Stimulated activated CD4-positive, alpha-beta T cell treated with anti-CD3 and anti-CD28 coated beads, TNF-alpha, amount 100 ng/mL, for 1 hour (primary cell): ENCODE measurements at regions not wholly inside any gene's neighbourhood (a gene's known extent, or its start where the extent isn't known, plus 50 kb on each side); places are given as distances from the start of the nearest gene placed in this dataset.

ENCODE experiments used
- DNase-seq, 3 donors: peaks; one replicate each; pipeline ENCODE4 v3.0.0-alpha.2; 2020; ENCODE audit warnings: low read depth in 3 of 3, low spot score in 1 of 3

GRCh38 chr13:104198801-104199200, 1132.6 kb upstream of the SLC10A2 start:
- no peak for DNase-seq

DNA sequence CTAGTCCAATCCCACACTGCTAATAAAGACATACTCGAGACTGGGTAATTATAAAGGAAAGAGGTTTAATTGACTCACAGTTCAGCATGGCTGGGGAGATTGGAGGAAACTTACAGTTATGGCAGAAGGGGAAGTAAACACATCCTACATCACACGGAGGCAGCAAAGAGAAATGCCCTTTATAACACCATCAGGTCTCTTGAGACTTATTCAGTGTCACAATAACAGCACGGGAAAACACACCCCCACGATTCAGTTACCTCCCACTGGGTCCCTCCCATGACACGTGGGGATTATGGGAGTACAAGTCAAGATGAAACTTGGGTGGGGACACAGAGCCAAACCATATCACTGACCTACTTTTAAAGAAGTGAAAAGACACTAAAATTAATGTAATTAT, 1130.4 kb upstream of the SLC10A2 start:
- DNase-seq: no peak

DNA sequence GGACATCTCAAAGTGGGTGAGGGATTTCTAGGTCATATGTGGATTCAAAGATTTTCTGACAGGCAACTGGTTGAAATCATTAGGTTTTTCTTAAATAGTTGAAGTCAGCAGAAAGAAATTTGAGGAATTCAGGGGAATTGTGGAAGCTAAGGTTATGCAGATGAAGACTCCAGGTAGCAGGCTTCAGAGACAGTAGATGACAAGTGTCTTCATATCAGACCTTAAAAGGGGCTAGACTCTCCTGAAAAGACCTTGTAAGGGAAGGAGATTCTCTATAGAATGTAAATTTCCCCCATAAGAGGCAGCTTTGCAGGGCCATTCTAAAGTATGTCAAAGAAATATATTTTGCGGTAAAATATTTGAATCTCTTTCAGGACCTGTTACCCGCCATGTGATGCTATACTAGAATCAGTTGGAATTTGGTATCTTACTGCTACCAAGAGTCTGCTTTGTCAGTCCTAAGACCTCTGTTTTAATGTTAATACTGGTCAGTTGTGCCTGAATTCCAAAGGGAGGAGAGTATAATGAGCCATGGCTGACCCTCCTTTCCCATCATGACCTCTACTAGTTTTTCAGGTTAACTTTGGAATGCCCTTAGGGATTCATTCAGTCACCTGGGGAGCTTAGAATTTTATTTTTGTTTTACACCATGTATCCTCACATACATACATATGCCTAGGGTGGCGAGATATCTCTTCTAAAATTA, 1115.5 kb upstream of the SLC10A2 start:
- DNase-seq: no peak

GRCh38 chr13:104170980-104171555, 1104.9 kb upstream of the SLC10A2 start:
- DNase-seq: no peak

- DNase-seq: no peak
Measured at GRCh38 chr13:104163866-104164630, 1097.8 kb upstream of the SLC10A2 start.

DNA sequence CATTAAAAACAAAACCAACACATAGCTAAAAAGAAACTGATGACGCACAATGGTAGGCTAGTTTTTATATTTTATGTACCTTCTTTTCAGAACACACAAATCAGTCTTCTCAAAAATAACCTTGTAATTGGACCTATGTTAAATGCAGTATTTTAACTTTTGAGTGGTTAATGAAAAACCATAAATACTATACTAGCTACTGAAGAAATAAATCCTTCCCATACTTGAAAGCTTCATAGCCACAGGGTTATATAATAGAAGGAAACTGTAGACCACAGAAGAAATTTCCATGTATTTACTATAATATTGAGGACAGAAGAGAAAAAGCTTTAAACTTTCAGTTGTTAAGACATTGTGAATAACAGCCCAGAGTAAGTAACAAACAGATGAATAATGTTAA, 1094.3 kb upstream of the SLC10A2 start:
- DNase-seq: no peak

DNA sequence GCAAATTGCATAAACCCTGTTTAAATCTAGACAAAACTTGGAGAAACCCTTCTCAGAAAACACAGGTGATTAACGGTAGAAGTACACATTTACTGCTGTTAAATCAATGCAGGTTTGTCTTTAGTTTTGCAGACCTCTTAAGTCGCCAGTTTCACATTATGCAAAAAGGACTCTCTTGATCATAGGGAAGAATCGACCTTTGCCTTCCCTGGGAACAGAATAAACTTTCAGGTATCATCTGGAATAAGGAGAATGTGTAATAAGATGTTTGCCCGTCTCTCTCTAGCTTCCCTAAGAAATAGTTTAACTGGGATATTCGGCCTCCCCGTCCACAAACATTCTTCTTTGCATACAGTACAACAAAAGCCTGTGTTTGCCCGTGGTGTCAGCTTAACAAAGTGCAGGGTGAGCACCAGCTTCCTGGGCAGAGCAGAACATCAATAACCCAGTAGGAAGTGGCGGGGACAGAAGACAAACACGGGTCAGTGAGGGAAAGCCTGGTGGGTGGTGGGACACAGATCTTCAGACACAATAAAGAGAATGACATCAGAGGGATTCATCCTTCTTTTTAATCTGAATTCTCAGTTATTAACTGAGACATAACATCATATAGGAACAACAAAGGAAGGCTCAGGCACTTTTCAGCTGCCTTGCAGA, 1077.7 kb upstream of the SLC10A2 start:
- DNase-seq: no peak

- no peak for DNase-seq
Measured at GRCh38 chr13:104140552-104140951, 1074.3 kb upstream of the SLC10A2 start.

DNA sequence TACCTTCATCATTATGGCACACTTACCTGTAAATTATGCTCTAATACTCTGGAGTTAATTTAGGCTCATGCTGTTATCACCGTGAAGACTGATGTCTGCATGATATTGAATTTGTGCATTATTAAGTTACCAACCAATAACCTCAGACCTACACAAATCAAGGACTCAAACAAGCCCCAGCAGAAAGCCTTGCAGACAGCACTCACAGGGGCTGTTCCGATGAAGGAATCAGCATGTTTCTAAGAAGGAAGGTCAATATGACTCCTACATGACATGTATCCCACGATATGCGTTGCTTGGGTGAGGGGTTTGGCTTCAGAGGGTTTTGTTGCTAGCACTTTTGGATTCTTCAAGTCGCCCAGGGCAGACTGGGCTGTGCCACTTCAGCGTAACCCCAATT, 1071.2 kb upstream of the SLC10A2 start:
- no peak for DNase-seq

- DNase-seq: no peak
Measured at GRCh38 chr13:104132849-104133248, 1066.6 kb upstream of the SLC10A2 start.

DNA sequence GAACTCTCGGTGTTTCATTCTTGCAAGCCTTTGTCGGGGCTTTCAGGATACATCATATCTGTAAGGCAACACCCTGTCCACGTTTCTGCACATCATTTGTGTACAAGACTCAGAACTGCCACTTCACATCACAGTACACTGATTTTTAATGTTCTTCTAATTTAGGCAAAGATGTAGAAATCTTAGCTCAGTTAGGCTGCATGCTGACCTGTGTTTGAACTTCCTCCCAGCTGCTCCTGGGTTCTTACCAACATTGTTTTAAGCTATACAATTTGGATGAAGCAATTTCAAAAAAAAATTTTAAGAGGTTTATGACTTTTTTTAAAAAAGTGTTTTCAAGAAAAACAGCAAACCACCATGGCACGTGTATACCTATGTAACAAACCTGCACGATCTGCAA, 1047.9 kb upstream of the SLC10A2 start:
- no peak for DNase-seq

- DNase-seq: no peak
Measured at GRCh38 chr13:104111031-104111430, 1044.8 kb upstream of the SLC10A2 start.

DNA sequence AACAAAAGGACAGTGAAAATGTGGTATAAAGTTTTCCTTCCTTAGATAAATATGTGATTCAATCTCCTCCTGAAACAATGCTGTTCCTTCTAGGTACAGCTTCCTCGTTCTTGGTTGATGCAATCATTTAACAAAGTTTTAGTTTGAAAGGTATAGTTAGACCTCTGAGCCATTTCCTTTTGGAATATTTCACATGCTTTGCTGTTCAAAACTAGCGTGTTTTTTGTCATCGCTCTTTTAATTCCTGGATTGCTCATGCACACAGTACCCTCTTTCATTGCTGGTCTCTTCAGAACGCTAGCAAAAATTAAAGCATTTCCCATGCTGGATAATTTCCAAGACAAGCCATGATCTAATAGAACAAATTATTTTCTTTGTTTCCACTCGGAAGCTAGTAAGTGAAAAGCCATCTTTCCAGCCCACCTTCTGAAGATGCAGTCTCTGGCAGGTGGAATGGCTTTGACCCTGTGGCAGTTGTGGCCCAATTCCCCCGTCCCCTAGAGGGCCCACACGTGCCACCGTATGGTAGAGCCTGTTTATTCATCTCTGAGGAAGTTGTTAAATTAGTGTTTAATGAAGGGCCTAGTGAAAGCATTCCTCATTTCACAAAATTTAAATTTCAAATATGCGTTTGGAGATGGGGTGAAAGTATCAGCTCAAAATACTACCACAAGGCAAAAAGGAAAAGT, 1040.6 kb upstream of the SLC10A2 start:
- DNase-seq: no peak

GRCh38 chr13:104105418-104106355, 1039.5 kb upstream of the SLC10A2 start:
- no peak for DNase-seq

DNA sequence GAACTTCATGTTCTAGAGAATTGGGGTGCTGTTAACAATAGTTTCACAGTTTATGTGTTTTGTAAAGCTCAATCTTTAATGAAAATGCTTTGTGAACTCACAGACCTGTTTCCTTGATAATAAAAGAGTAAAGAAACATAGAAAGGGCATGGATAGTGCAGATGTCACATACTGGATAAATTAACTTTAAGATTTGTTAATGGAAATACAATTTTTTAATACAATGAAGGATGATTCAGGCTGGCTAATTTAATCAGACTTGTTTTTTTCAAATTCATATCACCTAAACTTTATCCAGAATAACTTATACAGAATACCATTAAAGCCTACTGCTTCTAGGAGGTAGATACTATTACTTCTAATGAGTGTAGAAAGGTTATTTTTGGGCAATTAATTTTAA, 1033.5 kb upstream of the SLC10A2 start:
- no peak for DNase-seq

- no peak for DNase-seq
Measured at GRCh38 chr13:104098421-104098820, 1032.2 kb upstream of the SLC10A2 start.

GRCh38 chr13:104086759-104087158, 1020.5 kb upstream of the SLC10A2 start:
- DNase-seq: no peak

- no peak for DNase-seq
Measured at GRCh38 chr13:104086210-104086609, 1020.0 kb upstream of the SLC10A2 start.

GRCh38 chr13:104085611-104086010, 1019.4 kb upstream of the SLC10A2 start:
- no peak for DNase-seq

DNA sequence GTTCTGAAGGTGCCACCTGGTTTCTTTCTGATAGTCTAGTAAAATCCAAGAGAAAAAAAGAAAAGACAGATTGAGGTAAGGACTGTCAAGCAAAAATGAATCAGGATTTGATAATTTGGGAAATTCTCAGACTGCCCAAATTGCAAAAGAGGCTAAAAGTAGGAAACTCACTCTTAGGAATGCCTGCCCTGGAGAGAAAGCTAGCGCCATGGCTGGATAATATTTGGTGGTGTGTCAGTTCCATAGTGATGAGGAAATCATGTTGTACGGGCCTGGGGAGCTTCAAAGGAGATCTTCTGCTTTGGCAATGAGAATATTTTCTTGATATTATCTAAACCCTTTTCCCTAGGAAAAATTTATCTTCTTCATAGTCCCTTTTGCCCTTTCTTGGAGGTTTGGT, 1008.1 kb upstream of the SLC10A2 start:
- no peak for DNase-seq
